Cardiac fibroblast (primary cell): ENCODE measurements at regions not wholly inside any gene's neighbourhood (a gene's known extent, or its start where the extent isn't known, plus 50 kb on each side); places are given as distances from the start of the nearest gene placed in this dataset.

Source experiments
- DNase-seq, 2 donors: peaks; one replicate each; pipeline versions ENCODE4 v3.0.0 to v3.0.0-alpha.2; 2010; ENCODE audit warnings: low read depth in 2 of 2
- H3K4me3 ChIP-seq, 2 donors: replicated peaks in 1 of 2; 1 replicate in 1 of 2; 2 replicates in 1 of 2; pipeline ENCODE4 v1.5.1; 2011; ENCODE audit warnings: low read depth in 2 of 2, low read length in 2 of 2, mild to moderate bottlenecking in 2 of 2, moderate library complexity in 1 of 2
- TF ChIP-seq, protein P1 (sequence below): IDR thresholded peaks from one replicate; pipeline ENCODE4 v1.5.1; 2011; ENCODE audit warnings: low read depth, mild to moderate bottlenecking, low read length, inconsistent platforms

DNA sequence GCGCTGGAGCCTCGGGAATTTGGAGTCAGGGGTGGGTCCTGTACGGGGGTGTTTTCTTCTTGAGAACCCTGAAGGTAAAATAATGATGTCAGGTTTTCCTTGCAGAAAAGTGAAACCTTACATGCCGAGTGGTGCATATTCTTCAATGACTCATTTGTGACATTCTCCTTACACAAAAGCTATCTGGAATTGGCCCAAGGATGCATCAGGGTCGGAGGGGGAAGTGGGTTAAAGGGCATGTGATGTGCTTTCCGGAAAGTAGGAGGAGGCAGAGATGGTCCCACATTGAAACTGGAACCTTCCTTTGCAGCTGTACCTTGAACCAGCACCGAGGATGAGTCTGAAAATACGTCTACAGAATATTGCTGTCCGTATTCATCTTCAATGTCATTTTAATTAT lies 411.2 kb upstream of the IRX4 start:
- H3K4me3 ChIP-seq: no peak overlapping the region
- TF ChIP-seq, protein P1, sequence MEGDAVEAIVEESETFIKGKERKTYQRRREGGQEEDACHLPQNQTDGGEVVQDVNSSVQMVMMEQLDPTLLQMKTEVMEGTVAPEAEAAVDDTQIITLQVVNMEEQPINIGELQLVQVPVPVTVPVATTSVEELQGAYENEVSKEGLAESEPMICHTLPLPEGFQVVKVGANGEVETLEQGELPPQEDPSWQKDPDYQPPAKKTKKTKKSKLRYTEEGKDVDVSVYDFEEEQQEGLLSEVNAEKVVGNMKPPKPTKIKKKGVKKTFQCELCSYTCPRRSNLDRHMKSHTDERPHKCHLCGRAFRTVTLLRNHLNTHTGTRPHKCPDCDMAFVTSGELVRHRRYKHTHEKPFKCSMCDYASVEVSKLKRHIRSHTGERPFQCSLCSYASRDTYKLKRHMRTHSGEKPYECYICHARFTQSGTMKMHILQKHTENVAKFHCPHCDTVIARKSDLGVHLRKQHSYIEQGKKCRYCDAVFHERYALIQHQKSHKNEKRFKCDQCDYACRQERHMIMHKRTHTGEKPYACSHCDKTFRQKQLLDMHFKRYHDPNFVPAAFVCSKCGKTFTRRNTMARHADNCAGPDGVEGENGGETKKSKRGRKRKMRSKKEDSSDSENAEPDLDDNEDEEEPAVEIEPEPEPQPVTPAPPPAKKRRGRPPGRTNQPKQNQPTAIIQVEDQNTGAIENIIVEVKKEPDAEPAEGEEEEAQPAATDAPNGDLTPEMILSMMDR: no peak
- DNase-seq: no peak

DNA sequence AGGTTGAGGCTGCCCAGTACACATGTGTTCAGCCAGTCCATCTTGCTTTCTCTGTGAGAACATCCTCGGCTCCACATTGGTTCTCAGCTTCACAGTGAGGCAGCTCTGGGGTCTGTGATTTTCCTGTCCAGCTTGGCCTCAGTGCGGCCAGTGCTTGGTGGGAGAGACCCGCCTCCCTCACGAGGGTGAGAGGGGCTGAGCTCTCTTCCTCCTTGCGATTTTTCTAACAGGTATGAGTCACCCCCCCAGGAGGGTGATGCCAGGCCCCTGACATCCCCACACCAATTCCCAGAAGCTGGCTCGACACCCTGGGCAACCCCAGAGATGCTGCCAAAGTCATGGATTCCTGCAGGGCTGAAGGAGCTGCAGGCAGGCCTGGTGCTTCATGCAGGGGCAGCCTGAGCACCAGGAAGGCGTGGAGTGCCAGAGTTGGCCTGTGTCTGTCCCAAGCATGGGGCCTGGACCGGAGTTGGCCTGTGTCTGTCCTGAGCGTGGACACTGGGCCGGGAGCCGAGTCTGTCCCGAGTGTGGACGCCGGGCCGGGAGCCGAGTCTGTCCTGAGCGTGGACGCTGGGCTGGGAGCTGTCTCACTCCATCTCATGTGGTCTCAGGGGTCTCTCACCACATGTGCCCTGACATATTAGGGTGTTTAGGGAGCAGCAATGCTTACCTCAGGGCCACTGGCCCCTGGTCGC lies 408.6 kb upstream of the IRX4 start:
- DNase-seq: no peak
- TF ChIP-seq, protein P1: no peak
- no peak overlapping the region for H3K4me3 ChIP-seq

DNA sequence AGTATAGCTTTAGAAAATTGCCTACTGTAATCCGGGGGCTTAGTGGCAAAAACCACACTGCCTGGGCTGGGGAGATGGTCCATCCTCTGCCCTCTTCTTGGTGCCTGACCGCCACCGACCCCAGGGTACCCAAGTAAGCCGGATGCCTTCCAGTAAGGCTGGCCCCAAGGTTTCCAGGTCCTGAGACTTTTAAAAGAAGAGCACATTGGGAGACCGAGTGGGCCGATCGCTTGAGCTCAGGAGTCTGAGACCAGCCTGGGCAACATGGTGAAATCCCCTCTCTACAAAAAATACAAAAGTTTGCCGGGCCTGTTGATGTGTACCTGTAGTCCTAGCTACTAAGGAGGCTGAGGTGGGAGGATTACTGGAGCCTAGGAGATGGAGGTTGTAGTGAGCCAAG lies 406.7 kb upstream of the IRX4 start:
- TF ChIP-seq, protein P1: no peak
- H3K4me3 ChIP-seq: no peak overlapping the region
- no peak for DNase-seq

DNA sequence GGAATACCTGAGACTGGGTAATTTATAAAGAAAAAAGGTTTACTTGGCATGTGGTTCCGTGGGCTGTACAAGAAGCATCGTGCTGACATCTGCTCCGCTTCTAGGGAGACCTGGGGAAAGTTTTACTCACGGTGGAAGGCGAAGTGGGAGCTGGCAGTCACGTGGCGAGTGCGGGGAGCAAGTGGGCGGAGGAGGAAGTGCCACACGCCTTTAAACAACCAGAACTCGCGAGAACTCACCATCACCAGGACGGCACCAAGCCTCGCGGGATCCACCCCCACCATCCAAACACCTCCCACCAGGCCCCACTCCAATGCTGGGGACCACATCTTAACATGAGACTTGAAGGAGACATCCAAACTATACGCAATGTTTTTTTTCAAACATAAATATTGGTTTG lies 406.2 kb upstream of the IRX4 start:
- TF ChIP-seq, protein P1: no peak
- H3K4me3 ChIP-seq: no peak overlapping the region
- DNase-seq: no peak

DNA sequence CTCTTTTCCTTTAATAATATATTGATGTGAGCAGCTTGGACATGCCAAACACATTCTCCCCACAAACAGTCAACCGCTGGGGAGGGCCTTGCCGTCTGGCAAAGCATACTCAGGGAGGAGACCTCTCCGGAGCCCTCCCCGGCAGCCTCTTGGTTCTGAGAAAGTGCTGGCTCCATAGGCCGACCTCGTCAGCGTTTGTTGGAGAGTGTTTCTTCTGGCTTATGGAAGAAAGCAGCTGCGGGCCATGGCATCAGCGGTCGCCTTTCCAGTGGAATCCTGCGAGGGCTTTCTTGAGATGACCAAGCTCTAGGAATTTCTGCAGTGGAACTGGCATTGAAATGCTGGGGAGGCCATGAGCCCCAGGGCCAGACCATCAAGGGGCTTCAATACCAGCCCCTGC lies 405.7 kb upstream of the IRX4 start:
- H3K4me3 ChIP-seq: no peak overlapping the region
- TF ChIP-seq, protein P1: no peak
- no peak for DNase-seq

DNA sequence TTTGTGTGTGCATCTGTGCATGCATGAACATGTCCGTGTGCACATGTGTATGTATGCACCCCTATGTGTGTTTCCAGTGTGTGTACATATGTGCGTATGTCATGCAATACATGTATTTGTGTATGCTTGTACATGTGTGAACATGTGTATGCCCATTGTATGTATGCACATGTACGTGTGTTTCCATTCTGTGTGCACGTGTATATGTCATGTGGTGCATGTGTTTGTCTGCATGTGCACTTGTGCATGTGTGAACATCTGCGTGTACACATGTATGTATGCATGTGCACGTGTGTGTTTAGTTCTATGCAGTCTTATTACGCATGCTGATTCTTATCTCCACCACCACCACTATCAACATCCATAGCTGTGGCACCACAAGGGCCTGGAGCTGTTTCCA lies 403.5 kb upstream of the IRX4 start:
- no peak for DNase-seq
- TF ChIP-seq, protein P1: no peak
- H3K4me3 ChIP-seq: no peak overlapping the region

DNA sequence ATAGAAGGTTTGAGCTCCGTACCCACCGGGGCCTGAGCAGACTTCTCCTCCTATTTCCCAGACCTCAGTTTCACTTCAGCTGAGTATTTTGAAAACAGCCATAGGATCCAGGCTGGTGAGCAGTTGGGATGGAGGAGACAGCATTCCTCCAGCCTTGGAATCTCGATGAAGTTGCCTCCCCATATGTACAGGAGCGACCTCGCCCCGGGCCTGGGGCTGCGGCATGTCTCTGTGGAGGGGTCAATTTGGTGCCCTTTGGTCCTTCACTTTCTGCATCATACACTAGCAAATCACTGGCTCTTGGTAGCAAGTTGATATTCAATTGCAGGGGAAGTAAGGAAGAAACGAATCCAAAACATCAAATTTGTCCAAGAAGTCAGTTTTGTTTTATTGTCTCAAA lies 402.0 kb upstream of the IRX4 start:
- TF ChIP-seq, protein P1: no peak
- H3K4me3 ChIP-seq: no peak overlapping the region
- DNase-seq: no peak
